ENCODE measurements at regions not wholly inside any gene's neighbourhood (a gene's known extent, or its start where the extent isn't known, plus 50 kb on each side); places are given as distances from the start of the nearest gene placed in this dataset.

- Histone ChIP-seq H3K27me3 (no peaks in the 10 kb centered on the region), H3K4me1 (no peaks in the 10 kb centered on the region), H3K4me3 (no peak overlapping the region), H3K9ac (no peak overlapping the region), H3K36me3 (no peaks in the 10 kb centered on the region), H3F3A (ENCODE audit: low read depth) (no peaks in the 10 kb centered on the region), H3K27ac (no peak overlapping the region), H3K79me2 (ENCODE audit: low read depth) (no peaks in the 10 kb centered on the region), H2AFZ (replicated peaks) (peak overlapping the region; percentile 19), H4K20me1 (ENCODE audit: low read depth) (no peaks in the 10 kb centered on the region), H3K9me3 (ENCODE audit: low read depth) (no peaks in the 10 kb centered on the region), H3K4me2 (no peak overlapping the region)
- H3K4me3 Mint-ChIP-seq, result no peak overlapping the region
- H3K4me1 Mint-ChIP-seq, result peaks cover 6% of the 10 kb centered on the region
- no peak overlapping the region for H3K27ac Mint-ChIP-seq
- no peak for TF ChIP-seq CTCF (IDR thresholded peaks at IDR 0.05)
- TF ChIP-seq EZH2phosphoT487 (IDR thresholded peaks at IDR 0.05), result no peak
- TF ChIP-seq EZH2 (IDR thresholded peaks at IDR 0.05), result no peak
- H3K9me3 Mint-ChIP-seq, result no peaks in the 10 kb centered on the region
- H3K36me3 Mint-ChIP-seq, result no peaks in the 10 kb centered on the region
- no peak for DNase-seq (ENCODE audit: low spot score)
- no peaks in the 10 kb centered on the region for H3K27me3 Mint-ChIP-seq (ENCODE audit: insufficient read depth, low read depth)
Measured at GRCh38 chr10:55024713-55025112, 223.7 kb upstream of the PCDH15 start.

GRCh38 chr10:55019439-55019838 lies 218.4 kb upstream of the PCDH15 start:
- no peak overlapping the region for H3K4me3 ChIP-seq
- no peaks in the 10 kb centered on the region for H3K79me2 ChIP-seq (ENCODE audit: low read depth)
- H3K4me1 ChIP-seq, result no peaks in the 10 kb centered on the region
- H3K9me3 ChIP-seq (ENCODE audit: low read depth), result no peaks in the 10 kb centered on the region
- no peaks in the 10 kb centered on the region for H3K27me3 ChIP-seq
- Mint-ChIP-seq H3K27ac (no peak overlapping the region), H3K9me3 (no peaks in the 10 kb centered on the region), H3K4me3 (no peak overlapping the region), H3K27me3 (ENCODE audit: insufficient read depth, low read depth) (no peaks in the 10 kb centered on the region), H3K4me1 (peaks cover under 1% of the 10 kb centered on the region), H3K36me3 (no peaks in the 10 kb centered on the region)
- H3K9ac ChIP-seq, result no peak overlapping the region
- DNase-seq (ENCODE audit: low spot score), result no peak
- no peaks in the 10 kb centered on the region for H3F3A ChIP-seq (ENCODE audit: low read depth)
- no peak overlapping the region for H3K4me2 ChIP-seq
- TF ChIP-seq EZH2phosphoT487 (IDR thresholded peaks at IDR 0.05), result no peak
- TF ChIP-seq EZH2 (IDR thresholded peaks at IDR 0.05), result no peak
- no peak for TF ChIP-seq CTCF (IDR thresholded peaks at IDR 0.05)
- H2AFZ ChIP-seq (replicated peaks), result peak overlapping the region; percentile 34
- no peaks in the 10 kb centered on the region for H3K36me3 ChIP-seq
- no peaks in the 10 kb centered on the region for H4K20me1 ChIP-seq (ENCODE audit: low read depth)
- H3K27ac ChIP-seq, result no peak overlapping the region

GRCh38 chr10:55013318-55013717 lies 212.3 kb upstream of the PCDH15 start:
- no peak overlapping the region for H3K27ac ChIP-seq
- no peaks in the 10 kb centered on the region for H3K9me3 Mint-ChIP-seq

More at GRCh38 chr10:55013318-55013717, 212.3 kb upstream of the PCDH15 start:
- no peak overlapping the region for H3K27ac Mint-ChIP-seq
- no peak for DNase-seq (ENCODE audit: low spot score)
- Histone ChIP-seq H3K27me3 (no peaks in the 10 kb centered on the region), H4K20me1 (ENCODE audit: low read depth) (no peaks in the 10 kb centered on the region), H3K36me3 (no peaks in the 10 kb centered on the region), H3K9me3 (ENCODE audit: low read depth) (no peaks in the 10 kb centered on the region), H2AFZ (replicated peaks) (no peak overlapping the region), H3K4me3 (no peak overlapping the region), H3K4me2 (no peak overlapping the region), H3K79me2 (ENCODE audit: low read depth) (no peaks in the 10 kb centered on the region), H3K4me1 (no peaks in the 10 kb centered on the region), H3F3A (ENCODE audit: low read depth) (no peaks in the 10 kb centered on the region), H3K9ac (no peak overlapping the region)
- H3K27me3 Mint-ChIP-seq (ENCODE audit: insufficient read depth, low read depth), result no peaks in the 10 kb centered on the region
- H3K4me1 Mint-ChIP-seq, result no peaks in the 10 kb centered on the region
- no peak overlapping the region for H3K4me3 Mint-ChIP-seq
- TF ChIP-seq CTCF (IDR thresholded peaks at IDR 0.05) (no peak), EZH2 (IDR thresholded peaks at IDR 0.05) (no peak), EZH2phosphoT487 (IDR thresholded peaks at IDR 0.05) (no peak)
- H3K36me3 Mint-ChIP-seq, result no peaks in the 10 kb centered on the region

All from neural progenitor cell (in vitro differentiated cells).